ENCODE measurements at regions not wholly inside any gene's neighbourhood (a gene's known extent, or its start where the extent isn't known, plus 50 kb on each side); places are given as distances from the start of the nearest gene placed in this dataset.

- H3K79me1 ChIP-seq (ENCODE audit: low read length) = no peaks in the 10 kb centered on the region
- no peaks in the 10 kb centered on the region for H3K79me2 ChIP-seq (ENCODE audit: control insufficient read depth, insufficient read depth, low read length)
- H3K4ac ChIP-seq (ENCODE audit: low read depth, low read length) = no peak overlapping the region
- H3K18ac ChIP-seq (ENCODE audit: low read length) = no peak overlapping the region
- no peak overlapping the region for H2BK5ac ChIP-seq (ENCODE audit: low read length)
- H3K36me3 ChIP-seq (ENCODE audit: control insufficient read depth, insufficient read depth, low read length) = no peaks in the 10 kb centered on the region
- no peak overlapping the region for H3K9ac ChIP-seq (ENCODE audit: low read length)
- peak; percentile 76 for DNase-seq
- H3K4me1 ChIP-seq (ENCODE audit: control insufficient read depth, low read depth, low read length) = peaks cover 7% of the 10 kb centered on the region
- H3K4me2 ChIP-seq (ENCODE audit: low read length) = no peak overlapping the region
- no peak overlapping the region for H3K23ac ChIP-seq (ENCODE audit: low read length)
- no CpG with 5 or more reads among the region's 3 CpGs for WGBS (ENCODE audit: extremely low coverage, insufficient coverage, low lambda C conversion rate)
- no peak overlapping the region for H3K4me3 ChIP-seq (ENCODE audit: low read length)
- H4K8ac ChIP-seq (ENCODE audit: low read depth, low read length) = no peak overlapping the region
- no peak overlapping the region for H2BK120ac ChIP-seq (ENCODE audit: low read depth, low read length)
- H3K56ac ChIP-seq (ENCODE audit: low read length) = peak overlapping the region; percentile 28
- H2AK5ac ChIP-seq (ENCODE audit: low read length) = no peak overlapping the region
- no peak overlapping the region for H2BK15ac ChIP-seq (replicated peaks; ENCODE audit: low read depth)
- no peak overlapping the region for H4K5ac ChIP-seq (ENCODE audit: low read length)
- H3K27me3 ChIP-seq (ENCODE audit: insufficient read depth, low read length, poor library complexity) = no peaks in the 10 kb centered on the region
- peak overlapping the region; percentile 67 for H3K27ac ChIP-seq (ENCODE audit: low read depth, low read length)
Observed at GRCh38 chr12:98439471-98439951, 75.9 kb upstream of the TMPO start.

DNA sequence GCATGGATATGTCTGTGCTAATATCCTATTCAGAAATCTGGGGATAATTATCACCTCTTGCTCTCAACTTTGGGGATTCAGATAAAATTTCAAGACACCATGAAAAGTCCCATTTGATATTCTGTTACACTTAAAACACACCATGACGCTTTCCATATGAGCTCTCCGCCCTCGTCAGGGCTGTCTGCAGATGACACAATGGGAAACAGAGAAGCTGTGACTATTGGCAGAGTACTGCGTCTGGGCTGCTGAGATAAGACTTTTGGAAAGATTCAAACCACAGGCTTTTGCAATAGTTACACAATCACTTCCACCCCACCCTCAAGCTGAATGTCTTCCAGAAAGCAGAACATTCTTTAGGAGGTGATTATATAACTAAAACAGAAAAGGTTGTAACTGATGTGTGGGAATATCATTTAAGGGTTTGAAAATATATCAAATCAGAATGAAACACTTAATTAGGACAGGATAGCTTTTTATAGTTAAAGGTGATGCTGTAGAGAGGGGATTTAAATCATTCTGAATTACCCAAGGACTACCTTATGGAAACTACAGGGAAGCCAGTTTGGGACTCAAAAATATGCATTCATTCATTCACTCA, 75.3 kb upstream of the TMPO start:
- H2BK120ac ChIP-seq (ENCODE audit: low read depth, low read length) = no peak overlapping the region
- H2BK5ac ChIP-seq (ENCODE audit: low read length) = no peak overlapping the region
- no peak overlapping the region for H3K18ac ChIP-seq (ENCODE audit: low read length)
- no peak overlapping the region for H3K9ac ChIP-seq (ENCODE audit: low read length)
- H3K27ac ChIP-seq (ENCODE audit: low read depth, low read length) = no peak overlapping the region
- no peaks in the 10 kb centered on the region for H3K27me3 ChIP-seq (ENCODE audit: insufficient read depth, low read length, poor library complexity)
- H3K79me1 ChIP-seq (ENCODE audit: low read length) = no peaks in the 10 kb centered on the region
- H2BK15ac ChIP-seq (replicated peaks; ENCODE audit: low read depth) = no peak overlapping the region
- DNase-seq = peak; percentile 68
- no peak overlapping the region for H3K56ac ChIP-seq (ENCODE audit: low read length)
- no peak overlapping the region for H3K23ac ChIP-seq (ENCODE audit: low read length)
- no peaks in the 10 kb centered on the region for H3K36me3 ChIP-seq (ENCODE audit: control insufficient read depth, insufficient read depth, low read length)
- H4K5ac ChIP-seq (ENCODE audit: low read length) = no peak overlapping the region
- peaks cover 7% of the 10 kb centered on the region for H3K4me1 ChIP-seq (ENCODE audit: control insufficient read depth, low read depth, low read length)
- H3K4me3 ChIP-seq (ENCODE audit: low read length) = no peak overlapping the region
- no peaks in the 10 kb centered on the region for H3K79me2 ChIP-seq (ENCODE audit: control insufficient read depth, insufficient read depth, low read length)
- no peak overlapping the region for H3K4me2 ChIP-seq (ENCODE audit: low read length)
- H4K8ac ChIP-seq (ENCODE audit: low read depth, low read length) = no peak overlapping the region
- no peak overlapping the region for H2AK5ac ChIP-seq (ENCODE audit: low read length)
- WGBS (ENCODE audit: extremely low coverage, insufficient coverage, low lambda C conversion rate) = no CpG with 5 or more reads among the region's 4 CpGs
- H3K4ac ChIP-seq (ENCODE audit: low read depth, low read length) = no peak overlapping the region

DNA sequence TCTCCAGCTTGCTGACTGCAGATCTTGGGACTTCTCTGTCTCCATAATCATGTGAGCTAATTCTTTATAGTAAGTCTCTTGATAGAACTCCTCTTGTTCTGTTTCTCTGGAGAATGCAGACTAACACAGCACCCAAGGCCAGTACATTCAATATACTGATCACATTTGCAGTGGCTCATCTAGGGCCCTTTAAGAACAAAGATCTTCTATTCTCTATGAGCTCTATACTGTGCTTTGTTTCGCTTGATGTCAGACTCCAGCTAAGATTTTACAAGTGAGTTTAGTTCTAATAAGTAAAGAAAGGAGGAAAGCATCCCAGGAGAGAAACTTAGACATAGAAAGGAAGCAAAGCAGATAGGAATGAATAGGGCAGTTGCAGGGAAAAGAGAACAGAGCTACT, 69.3 kb upstream of the TMPO start:
- H3K56ac ChIP-seq (ENCODE audit: low read length) = no peak overlapping the region
- H2BK15ac ChIP-seq (replicated peaks; ENCODE audit: low read depth) = no peak overlapping the region
- H3K36me3 ChIP-seq (ENCODE audit: control insufficient read depth, insufficient read depth, low read length) = no peaks in the 10 kb centered on the region
- H3K18ac ChIP-seq (ENCODE audit: low read length) = no peak overlapping the region
- no peak overlapping the region for H3K4ac ChIP-seq (ENCODE audit: low read depth, low read length)
- H3K4me2 ChIP-seq (ENCODE audit: low read length) = no peak overlapping the region
- no peak overlapping the region for H2BK5ac ChIP-seq (ENCODE audit: low read length)
- no peaks in the 10 kb centered on the region for H3K79me1 ChIP-seq (ENCODE audit: low read length)
- no peak overlapping the region for H4K5ac ChIP-seq (ENCODE audit: low read length)
- no peak overlapping the region for H3K27ac ChIP-seq (ENCODE audit: low read depth, low read length)
- WGBS (ENCODE audit: extremely low coverage, insufficient coverage, low lambda C conversion rate) = no CpG with 5 or more reads among the region's 1 CpG
- no peak overlapping the region for H2AK5ac ChIP-seq (ENCODE audit: low read length)
- no peak overlapping the region for H3K9ac ChIP-seq (ENCODE audit: low read length)
- no peak overlapping the region for H4K8ac ChIP-seq (ENCODE audit: low read depth, low read length)
- no peak overlapping the region for H3K4me3 ChIP-seq (ENCODE audit: low read length)
- no peak overlapping the region for H3K23ac ChIP-seq (ENCODE audit: low read length)
- no peaks in the 10 kb centered on the region for H3K4me1 ChIP-seq (ENCODE audit: control insufficient read depth, low read depth, low read length)
- H2BK120ac ChIP-seq (ENCODE audit: low read depth, low read length) = no peak overlapping the region
- H3K27me3 ChIP-seq (ENCODE audit: insufficient read depth, low read length, poor library complexity) = no peaks in the 10 kb centered on the region
- H3K79me2 ChIP-seq (ENCODE audit: control insufficient read depth, insufficient read depth, low read length) = no peaks in the 10 kb centered on the region
- DNase-seq = no peak

DNA sequence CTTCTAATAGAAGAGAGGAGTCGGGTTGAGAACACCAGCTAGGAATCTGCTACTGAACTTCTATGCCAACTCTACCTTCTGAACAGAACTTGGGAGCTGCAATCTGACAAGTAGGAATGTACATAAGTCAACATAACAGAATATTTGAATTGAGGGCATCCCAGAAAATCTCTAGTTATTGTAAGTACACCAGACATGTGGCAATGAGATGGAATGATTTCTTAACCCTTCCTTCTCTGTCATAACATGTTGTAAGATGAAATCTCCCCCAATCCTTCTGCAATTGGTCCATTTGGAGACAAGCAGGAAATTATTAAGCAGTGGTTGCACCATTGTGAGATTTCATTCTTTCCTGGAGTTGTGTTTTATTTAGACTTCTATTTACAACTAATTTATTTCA, 68.7 kb upstream of the TMPO start:
- Histone ChIP-seq H2BK5ac (ENCODE audit: low read length) (no peak overlapping the region), H3K4me1 (ENCODE audit: control insufficient read depth, low read depth, low read length) (no peaks in the 10 kb centered on the region), H3K4ac (ENCODE audit: low read depth, low read length) (no peak overlapping the region), H3K9ac (ENCODE audit: low read length) (no peak overlapping the region), H3K4me3 (ENCODE audit: low read length) (no peak overlapping the region), H4K8ac (ENCODE audit: low read depth, low read length) (no peak overlapping the region), H3K79me1 (ENCODE audit: low read length) (no peaks in the 10 kb centered on the region), H2BK15ac (replicated peaks; ENCODE audit: low read depth) (no peak overlapping the region), H4K5ac (ENCODE audit: low read length) (no peak overlapping the region), H3K56ac (ENCODE audit: low read length) (no peak overlapping the region), H3K23ac (ENCODE audit: low read length) (no peak overlapping the region), H3K18ac (ENCODE audit: low read length) (no peak overlapping the region), H3K27ac (ENCODE audit: low read depth, low read length) (no peak overlapping the region), H3K4me2 (ENCODE audit: low read length) (no peak overlapping the region), H2BK120ac (ENCODE audit: low read depth, low read length) (no peak overlapping the region), H3K36me3 (ENCODE audit: control insufficient read depth, insufficient read depth, low read length) (no peaks in the 10 kb centered on the region), H3K79me2 (ENCODE audit: control insufficient read depth, insufficient read depth, low read length) (no peaks in the 10 kb centered on the region), H2AK5ac (ENCODE audit: low read length) (no peak overlapping the region), H3K27me3 (ENCODE audit: insufficient read depth, low read length, poor library complexity) (no peaks in the 10 kb centered on the region)
- no peak for DNase-seq
- no CpG with 5 or more reads among the region's 1 CpG for WGBS (ENCODE audit: extremely low coverage, insufficient coverage, low lambda C conversion rate)

GRCh38 chr12:98449584-98449983, 65.8 kb upstream of the TMPO start:
- no peak overlapping the region for H2BK15ac ChIP-seq (replicated peaks; ENCODE audit: low read depth)
- H2BK5ac ChIP-seq (ENCODE audit: low read length) = no peak overlapping the region
- H4K8ac ChIP-seq (ENCODE audit: low read depth, low read length) = no peak overlapping the region
- no peak overlapping the region for H3K9ac ChIP-seq (ENCODE audit: low read length)
- H2BK120ac ChIP-seq (ENCODE audit: low read depth, low read length) = no peak overlapping the region
- no peaks in the 10 kb centered on the region for H3K79me1 ChIP-seq (ENCODE audit: low read length)
- no CpG with 5 or more reads among the region's 3 CpGs for WGBS (ENCODE audit: extremely low coverage, insufficient coverage, low lambda C conversion rate)
- H4K5ac ChIP-seq (ENCODE audit: low read length) = no peak overlapping the region
- no peak overlapping the region for H2AK5ac ChIP-seq (ENCODE audit: low read length)
- no peak for DNase-seq
- no peak overlapping the region for H3K23ac ChIP-seq (ENCODE audit: low read length)
- H3K4me1 ChIP-seq (ENCODE audit: control insufficient read depth, low read depth, low read length) = no peaks in the 10 kb centered on the region
- no peaks in the 10 kb centered on the region for H3K27me3 ChIP-seq (ENCODE audit: insufficient read depth, low read length, poor library complexity)
- no peak overlapping the region for H3K27ac ChIP-seq (ENCODE audit: low read depth, low read length)
- H3K4ac ChIP-seq (ENCODE audit: low read depth, low read length) = no peak overlapping the region
- H3K4me2 ChIP-seq (ENCODE audit: low read length) = no peak overlapping the region
- H3K4me3 ChIP-seq (ENCODE audit: low read length) = no peak overlapping the region
- H3K56ac ChIP-seq (ENCODE audit: low read length) = no peak overlapping the region
- H3K36me3 ChIP-seq (ENCODE audit: control insufficient read depth, insufficient read depth, low read length) = no peaks in the 10 kb centered on the region
- H3K79me2 ChIP-seq (ENCODE audit: control insufficient read depth, insufficient read depth, low read length) = no peaks in the 10 kb centered on the region
- no peak overlapping the region for H3K18ac ChIP-seq (ENCODE audit: low read length)

DNA sequence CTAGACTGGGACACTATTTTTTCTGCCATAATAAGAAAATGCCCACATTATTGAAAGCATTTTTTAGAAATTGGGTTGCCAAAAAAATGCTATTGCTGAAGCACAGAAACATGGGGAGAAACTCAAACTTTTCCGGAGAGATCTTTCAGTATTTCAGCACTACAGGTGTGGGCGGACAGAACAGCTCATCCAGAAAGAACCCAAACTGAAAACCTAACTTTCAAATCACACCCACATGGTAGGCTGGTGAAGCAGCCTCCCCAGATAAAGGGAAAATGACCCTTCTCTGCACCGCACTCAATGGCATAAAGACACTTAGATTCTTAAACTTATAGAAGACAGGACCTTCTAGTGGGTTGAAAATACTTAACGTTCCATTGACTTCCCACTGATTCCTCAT, 62.3 kb upstream of the TMPO start:
- H2BK5ac ChIP-seq (ENCODE audit: low read length) = no peak overlapping the region
- H4K8ac ChIP-seq (ENCODE audit: low read depth, low read length) = no peak overlapping the region
- H3K23ac ChIP-seq (ENCODE audit: low read length) = no peak overlapping the region
- no peaks in the 10 kb centered on the region for H3K27me3 ChIP-seq (ENCODE audit: insufficient read depth, low read length, poor library complexity)
- WGBS (ENCODE audit: extremely low coverage, insufficient coverage, low lambda C conversion rate) = no CpG with 5 or more reads among the region's 4 CpGs
- no peaks in the 10 kb centered on the region for H3K79me1 ChIP-seq (ENCODE audit: low read length)
- H3K79me2 ChIP-seq (ENCODE audit: control insufficient read depth, insufficient read depth, low read length) = no peaks in the 10 kb centered on the region
- no peak for DNase-seq
- H4K5ac ChIP-seq (ENCODE audit: low read length) = no peak overlapping the region
- H3K18ac ChIP-seq (ENCODE audit: low read length) = no peak overlapping the region
- peaks cover 3% of the 10 kb centered on the region for H3K4me1 ChIP-seq (ENCODE audit: control insufficient read depth, low read depth, low read length)
- H3K9ac ChIP-seq (ENCODE audit: low read length) = no peak overlapping the region
- no peak overlapping the region for H2BK15ac ChIP-seq (replicated peaks; ENCODE audit: low read depth)
- no peaks in the 10 kb centered on the region for H3K36me3 ChIP-seq (ENCODE audit: control insufficient read depth, insufficient read depth, low read length)
- no peak overlapping the region for H3K4ac ChIP-seq (ENCODE audit: low read depth, low read length)
- H2AK5ac ChIP-seq (ENCODE audit: low read length) = no peak overlapping the region
- no peak overlapping the region for H3K4me3 ChIP-seq (ENCODE audit: low read length)
- no peak overlapping the region for H3K27ac ChIP-seq (ENCODE audit: low read depth, low read length)
- H3K4me2 ChIP-seq (ENCODE audit: low read length) = no peak overlapping the region
- H2BK120ac ChIP-seq (ENCODE audit: low read depth, low read length) = no peak overlapping the region
- no peak overlapping the region for H3K56ac ChIP-seq (ENCODE audit: low read length)

Measured in mesendoderm (in vitro differentiated cells).